HepG2 (cell line): ENCODE measurements at regions not wholly inside any gene's neighbourhood (a gene's known extent, or its start where the extent isn't known, plus 50 kb on each side); places are given as distances from the start of the nearest gene placed in this dataset.

ENCODE experiments used
- ATAC-seq: fragments of 200-7000 bp; cut with Tn5 transposase; 3 replicates; pipeline ENCODE4 v1.9.1; 2020; ENCODE audit warnings: mild to moderate bottlenecking, moderate library complexity
- BruUV-seq: library from RNA; stranded (reverse); fragments of 400-500 nt; replicated peaks from 2 replicates; lab custom pipeline; 2021; lab: Mats Ljungman, UMichigan
- CTCF ChIA-PET: fragments of 300-600 bp; formaldehyde crosslinking; extraction: SDS; loops from one replicate; lab custom pipeline; 2021; ENCODE audit warnings: low total read pairs, inconsistent platforms, low intra/inter-chr PET ratio; lab: Yijun Ruan, JAX
- POLR2A ChIA-PET: fragments of 350-600 bp; sonication (Branson Sonifier 250); formaldehyde crosslinking; loops from one replicate; lab custom pipeline; 2020; ENCODE audit warnings: antibody characterized with exemption, inconsistent platforms; lab: Yijun Ruan, JAX
- DNase-seq: peaks from one replicate; pipeline ENCODE4 v3.0.0-alpha.2; 2015; ENCODE audit warnings: low spot score
- FAIRE-seq: peaks from 3 replicates; lab custom pipeline; 2011; peaks lifted over from hg19 to GRCh38; lab: Jason Lieb, UNC
- H2AFZ ChIP-seq: one replicate; pipeline ENCODE4 v1.6.1; 2011; ENCODE audit warnings: low read length, inconsistent platforms
- H3K27ac ChIP-seq: fragments of 300-600 bp; 3 replicates; pipeline ENCODE4 v1.8.0; 2011; ENCODE audit warnings: mixed run types, mild to moderate bottlenecking, mixed read lengths, low read length, inconsistent platforms; ENCODE audit not compliant: insufficient read depth; ENCODE audit errors: extremely low read length
- H3K27me3 ChIP-seq, 2 experiments: fragments of 200-600 bp in 1 of 2; 2 replicates in 1 of 2; 3 replicates in 1 of 2; pipeline versions ENCODE4 v1.6.0 to v1.8.0; 2011; ENCODE audit warnings: low read length in 2 of 2, mild to moderate bottlenecking in 2 of 2, moderate library complexity in 2 of 2, inconsistent platforms in 1 of 2; ENCODE audit not compliant: insufficient read depth in 2 of 2, control insufficient read depth in 1 of 2
- H3K36me3 ChIP-seq, 2 experiments: fragments of 200-600 bp in 1 of 2; replicated peaks in 1 of 2; 2 replicates in 1 of 2; 3 replicates in 1 of 2; pipeline versions ENCODE4 v1.5.1 to v1.8.0; 2011; ENCODE audit warnings: low read length in 2 of 2, inconsistent platforms in 1 of 2; ENCODE audit not compliant: insufficient read depth in 2 of 2, control insufficient read depth in 1 of 2
- H3K4me1 ChIP-seq: 2 replicates; pipeline ENCODE4 v1.5.1; 2012; ENCODE audit warnings: low read length, inconsistent platforms; ENCODE audit not compliant: insufficient read depth
- H3K4me2 ChIP-seq: 2 replicates; pipeline ENCODE4 v1.6.0; 2011; ENCODE audit warnings: low read depth, low read length, inconsistent platforms
- H3K4me3 ChIP-seq, 3 experiments: fragments of 200-600 bp in 1 of 3; sonication (generic), shearing (Covaris generic) in 1 of 3; replicated peaks in 1 of 3; 2 replicates each; pipeline ENCODE4 v1.5.1; 2011 to 2016; ENCODE audit warnings: low read length in 3 of 3, inconsistent platforms in 2 of 3, low read depth in 2 of 3, mild to moderate bottlenecking in 2 of 3, control low read depth in 1 of 3, mixed read lengths in 1 of 3; ENCODE audit not compliant: insufficient read depth in 1 of 3
- H3K79me2 ChIP-seq: one replicate; pipeline ENCODE4 v1.6.1; 2011; ENCODE audit warnings: low read length, inconsistent platforms; ENCODE audit not compliant: insufficient read depth
- H3K9ac ChIP-seq: 2 replicates; pipeline ENCODE4 v1.6.0; 2011; ENCODE audit warnings: mild to moderate bottlenecking, low read depth, low read length, inconsistent platforms; ENCODE audit not compliant: insufficient read depth
- H3K9me3 ChIP-seq: 2 replicates; pipeline ENCODE4 v1.5.1; 2012; ENCODE audit warnings: mild to moderate bottlenecking, low read length
- H4K20me1 ChIP-seq: 2 replicates; pipeline ENCODE4 v1.6.0; 2011; ENCODE audit warnings: inconsistent platforms, mild to moderate bottlenecking, low read length, moderate library complexity; ENCODE audit not compliant: insufficient read depth
- CBX5 ChIP-seq: sonication (generic); formaldehyde crosslinking; IDR thresholded peaks from 2 replicates; pipeline ENCODE4 v1.4.0; 2020; ENCODE audit warnings: missing genetic modification reagents, borderline replicate concordance
- FOXC1 ChIP-seq: sonication (generic); formaldehyde crosslinking; IDR thresholded peaks from 2 replicates; pipeline ENCODE4 v1.8.0; 2022; ENCODE audit warnings: mild to moderate bottlenecking, missing genetic modification reagents, borderline replicate concordance
- HNRNPK ChIP-seq: fragments of 200-400 bp; formaldehyde crosslinking; IDR thresholded peaks from 2 replicates; pipeline ENCODE4 v1.6.1; 2018; ENCODE audit warnings: low read length, low read depth, moderate library complexity, mild to moderate bottlenecking; ENCODE audit not compliant: poor library complexity, severe bottlenecking
- RBM22 ChIP-seq: fragments of 200-400 bp; formaldehyde crosslinking; optimal IDR thresholded peaks from 2 replicates; pipeline ENCODE3; 2017; ENCODE audit warnings: mild to moderate bottlenecking, low read length, moderate library complexity
- TFDP1 ChIP-seq: IDR thresholded peaks from 2 replicates; pipeline ENCODE4 v1.6.1; 2016; ENCODE audit warnings: missing compliant biosample characterization, missing genetic modification reagents, borderline replicate concordance
- UBTF ChIP-seq: sonication (generic); formaldehyde crosslinking; IDR thresholded peaks from 2 replicates; pipeline ENCODE4 v1.4.0; 2020; ENCODE audit warnings: mild to moderate bottlenecking, missing genetic modification reagents
- WGBS: methylation state at CpG from one replicate; pipeline ENCODE4 v1.1.6; 2017; ENCODE audit warnings: low lambda C conversion rate; 5-methylcytosine and 5-hydroxymethylcytosine counted together
- in situ Hi-C: cut with HindIII; loops from 2 replicates; pipeline ENCODE4 v1.10.0; 2017; ENCODE audit warnings: low pct_unique_long_range_greater_than_20kb; ENCODE audit not compliant: extremely low pct_ligation_motif_present
- intact Hi-C: fragments of 100-400 bp; cut with micrococcal nuclease; formaldehyde crosslinking; loops from one replicate; pipeline ENCODE4 v1.10.0; 2022; ENCODE audit not compliant: unreplicated experiment

GRCh38 chr17:72462814-72463213, 342.0 kb downstream of the SOX9 start:
- no peak overlapping the region for H3K27ac ChIP-seq
- H3K9me3 ChIP-seq = no peaks in the 10 kb centered on the region
- no TSS peak for BruUV-seq
- ChIA-PET CTCF (no interaction called here), POLR2A (interaction anchor here (1.0 to 1.5 kb wide), 2 partner anchors 39 to 49 kb away, joined by 3 to 4 read pairs; no protein-coding TSS in a partner anchor)
- H2AFZ ChIP-seq = no peak overlapping the region
- no peaks in the 10 kb centered on the region for H4K20me1 ChIP-seq
- no peak for DNase-seq
- H3K79me2 ChIP-seq = peaks cover 93% of the 10 kb centered on the region
- FAIRE-seq = no peak
- in situ Hi-C loops = no loop called here
- H3K4me1 ChIP-seq = peaks cover 87% of the 10 kb centered on the region
- no peaks in the 10 kb centered on the region for H3K27me3 ChIP-seq
- H3K4me3 ChIP-seq = no peak overlapping the region
- H3K4me2 ChIP-seq = no peak overlapping the region
- H3K9ac ChIP-seq = no peak overlapping the region
- no peak for ATAC-seq
- no peaks in the 10 kb centered on the region for H3K36me3 ChIP-seq
- TF ChIP-seq CBX5 (CRISPR knock-in tag) (no peak), RBM22 (peak; percentile 27)
- 96% methylated on average over 4 of the region's 4 CpGs for WGBS
- intact Hi-C loops = no loop called here

- DNase-seq (no peak), ATAC-seq (no peak), FAIRE-seq (no peak)
- Histone ChIP-seq H4K20me1 (no peaks in the 10 kb centered on the region), H3K36me3 (no peaks in the 10 kb centered on the region), H3K27me3 (no peaks in the 10 kb centered on the region), H3K4me3 (no peak overlapping the region), H3K9me3 (no peaks in the 10 kb centered on the region), H3K79me2 (peaks cover 93% of the 10 kb centered on the region), H3K9ac (no peak overlapping the region), H2AFZ (no peak overlapping the region), H3K27ac (no peak overlapping the region), H3K4me2 (no peak overlapping the region), H3K4me1 (peaks cover 94% of the 10 kb centered on the region)
- CTCF ChIA-PET = no interaction called here
- TF ChIP-seq HNRNPK = peak; percentile 7
- TF ChIP-seq TFDP1 (CRISPR knock-in tag) = no peak
- no peak for TF ChIP-seq UBTF
- no peak for TF ChIP-seq FOXC1
- TF ChIP-seq RBM22 = peak; percentile 61
- in situ Hi-C loops (no loop called here), intact Hi-C loops (no loop called here)
- 91% methylated on average over 10 of the region's 10 CpGs for WGBS
- POLR2A ChIA-PET = interaction anchor here (1.0 to 4.0 kb wide), 3 partner anchors 18 to 50 kb away, joined by 3 to 60 read pairs (median 4); no protein-coding TSS in a partner anchor
- no TSS peak for BruUV-seq
Observed at GRCh38 chr17:72463287-72464102, 342.7 kb downstream of the SOX9 start.
